HG03460 (cell line): ENCODE measurements at regions not wholly inside any gene's neighbourhood (a gene's known extent, or its start where the extent isn't known, plus 50 kb on each side); places are given as distances from the start of the nearest gene placed in this dataset.

Experiments
- ATAC-seq: cut with Tn5 transposase; IDR thresholded peaks from one replicate; pipeline ENCODE4 v1.9.1; 2021; ENCODE audit not compliant: unreplicated experiment

GRCh38 chr4:13081830-13082229, 402.3 kb downstream of the RAB28 start:
- ATAC-seq, result no peak

- no peak for ATAC-seq
Observed at GRCh38 chr4:13067077-13067476, 417.1 kb downstream of the RAB28 start.

GRCh38 chr4:13059019-13059418, 425.1 kb downstream of the RAB28 start:
- ATAC-seq, result no peak

GRCh38 chr4:13056630-13057189, 427.4 kb downstream of the RAB28 start:
- no peak for ATAC-seq

- ATAC-seq, result no peak
Observed at GRCh38 chr4:13054420-13054970, 429.6 kb downstream of the RAB28 start.

GRCh38 chr4:13047591-13047990, 436.5 kb downstream of the RAB28 start:
- no peak for ATAC-seq

GRCh38 chr4:13036841-13037240, 447.3 kb downstream of the RAB28 start:
- ATAC-seq, result no peak

- ATAC-seq, result no peak
Observed at GRCh38 chr4:13032936-13033335, 451.2 kb downstream of the RAB28 start.

- no peak for ATAC-seq
Observed at GRCh38 chr4:13024147-13025105, 459.7 kb downstream of the RAB28 start.

- ATAC-seq, result no peak
Observed at GRCh38 chr4:13007802-13008470, 476.2 kb downstream of the RAB28 start.

GRCh38 chr4:12993923-12994322, 490.2 kb downstream of the RAB28 start:
- no peak for ATAC-seq

GRCh38 chr4:12987284-12987683, 496.9 kb downstream of the RAB28 start:
- no peak for ATAC-seq

GRCh38 chr4:12979797-12980196, 504.3 kb downstream of the RAB28 start:
- no peak for ATAC-seq

- ATAC-seq, result no peak
Observed at GRCh38 chr4:12978310-12978709, 505.8 kb downstream of the RAB28 start.

- ATAC-seq, result no peak
Observed at GRCh38 chr4:12975511-12975910, 508.6 kb downstream of the RAB28 start.

- ATAC-seq, result no peak
Observed at GRCh38 chr4:12973522-12973921, 510.6 kb downstream of the RAB28 start.

- no peak for ATAC-seq
Observed at GRCh38 chr4:12968345-12968744, 515.8 kb downstream of the RAB28 start.

- ATAC-seq, result no peak
Observed at GRCh38 chr4:12966726-12967125, 517.4 kb downstream of the RAB28 start.

- ATAC-seq, result no peak
Observed at GRCh38 chr4:12965334-12965733, 518.8 kb downstream of the RAB28 start.

- no peak for ATAC-seq
Observed at GRCh38 chr4:12963912-12964311, 520.2 kb downstream of the RAB28 start.

- ATAC-seq, result no peak
Observed at GRCh38 chr4:12963291-12963690, 520.8 kb downstream of the RAB28 start.

- no peak for ATAC-seq
Observed at GRCh38 chr4:12961713-12962112, 522.4 kb downstream of the RAB28 start.
